Endodermal cell (in vitro differentiated cells): ENCODE measurements at regions not wholly inside any gene's neighbourhood (a gene's known extent, or its start where the extent isn't known, plus 50 kb on each side); places are given as distances from the start of the nearest gene placed in this dataset.

Experiments used
- DNase-seq: peaks from one replicate; pipeline ENCODE4 v3.0.0-alpha.2; 2017
- H3K27ac ChIP-seq: 2 replicates; pipeline ENCODE4 v1.5.1; 2013; ENCODE audit warnings: mild to moderate bottlenecking, low read depth, low read length, moderate library complexity
- H3K27me3 ChIP-seq: 2 replicates; pipeline ENCODE4 v1.6.1; 2013; ENCODE audit warnings: mild to moderate bottlenecking, low read length, moderate library complexity; ENCODE audit not compliant: insufficient read depth, control insufficient read depth, poor library complexity, severe bottlenecking
- H3K36me3 ChIP-seq: 2 replicates; pipeline ENCODE4 v1.7.0; 2013; ENCODE audit warnings: mild to moderate bottlenecking, low read length, moderate library complexity; ENCODE audit not compliant: control insufficient read depth, insufficient read depth
- H3K4me1 ChIP-seq: one replicate; pipeline ENCODE4 v1.7.0; 2013; ENCODE audit warnings: low read length; ENCODE audit not compliant: control insufficient read depth, insufficient read depth
- H3K4me3 ChIP-seq: 2 replicates; pipeline ENCODE4 v1.5.1; 2013; ENCODE audit warnings: mild to moderate bottlenecking, low read length, moderate library complexity
- H3K9ac ChIP-seq: 2 replicates; pipeline ENCODE4 v1.6.1; 2013; ENCODE audit warnings: mild to moderate bottlenecking, low read length, moderate library complexity; ENCODE audit not compliant: poor library complexity, severe bottlenecking; ENCODE audit errors: extremely low read depth
- H3K9me3 ChIP-seq: 2 replicates; pipeline ENCODE4 v1.6.1; 2013; ENCODE audit warnings: mild to moderate bottlenecking, low read length, moderate library complexity; ENCODE audit not compliant: control insufficient read depth
- H3K27ac Mint-ChIP-seq: 2 replicates; pipeline ENCODE4 v1.8.0; 2020; ENCODE audit warnings: mixed read lengths
- H3K27me3 Mint-ChIP-seq: 2 replicates; pipeline ENCODE4 v1.8.0; 2021; ENCODE audit warnings: mild to moderate bottlenecking, mixed read lengths; ENCODE audit not compliant: insufficient read depth
- H3K36me3 Mint-ChIP-seq: 2 replicates; pipeline ENCODE4 v1.8.0; 2020; ENCODE audit warnings: low read depth, mixed read lengths
- H3K4me1 Mint-ChIP-seq: 2 replicates; pipeline ENCODE4 v1.8.0; 2020; ENCODE audit warnings: mixed read lengths
- H3K4me3 Mint-ChIP-seq: 2 replicates; pipeline ENCODE4 v1.8.0; 2020; ENCODE audit warnings: mild to moderate bottlenecking, moderate library complexity, mixed read lengths
- H3K9me3 Mint-ChIP-seq: 2 replicates; pipeline ENCODE4 v1.8.0; 2020; ENCODE audit warnings: mild to moderate bottlenecking, mixed read lengths
- WGBS, 2 experiments: methylation state at CpG; one replicate each; pipeline versions ENCODE4 v1.1.5 to v1.1.7; 2013; ENCODE audit warnings: missing lambda C conversion rate in 2 of 2, mixed read lengths in 1 of 2; ENCODE audit not compliant: insufficient coverage in 1 of 2, insufficient read length in 1 of 2; 5-methylcytosine and 5-hydroxymethylcytosine counted together
- TF ChIP-seq, protein P1 (sequence below): fragments of 200-600 bp; sonication (generic); conservative IDR thresholded peaks from 2 replicates; pipeline ENCODE4 v1.5.0; 2021; ENCODE audit warnings: antibody characterized with exemption, mild to moderate bottlenecking

DNA sequence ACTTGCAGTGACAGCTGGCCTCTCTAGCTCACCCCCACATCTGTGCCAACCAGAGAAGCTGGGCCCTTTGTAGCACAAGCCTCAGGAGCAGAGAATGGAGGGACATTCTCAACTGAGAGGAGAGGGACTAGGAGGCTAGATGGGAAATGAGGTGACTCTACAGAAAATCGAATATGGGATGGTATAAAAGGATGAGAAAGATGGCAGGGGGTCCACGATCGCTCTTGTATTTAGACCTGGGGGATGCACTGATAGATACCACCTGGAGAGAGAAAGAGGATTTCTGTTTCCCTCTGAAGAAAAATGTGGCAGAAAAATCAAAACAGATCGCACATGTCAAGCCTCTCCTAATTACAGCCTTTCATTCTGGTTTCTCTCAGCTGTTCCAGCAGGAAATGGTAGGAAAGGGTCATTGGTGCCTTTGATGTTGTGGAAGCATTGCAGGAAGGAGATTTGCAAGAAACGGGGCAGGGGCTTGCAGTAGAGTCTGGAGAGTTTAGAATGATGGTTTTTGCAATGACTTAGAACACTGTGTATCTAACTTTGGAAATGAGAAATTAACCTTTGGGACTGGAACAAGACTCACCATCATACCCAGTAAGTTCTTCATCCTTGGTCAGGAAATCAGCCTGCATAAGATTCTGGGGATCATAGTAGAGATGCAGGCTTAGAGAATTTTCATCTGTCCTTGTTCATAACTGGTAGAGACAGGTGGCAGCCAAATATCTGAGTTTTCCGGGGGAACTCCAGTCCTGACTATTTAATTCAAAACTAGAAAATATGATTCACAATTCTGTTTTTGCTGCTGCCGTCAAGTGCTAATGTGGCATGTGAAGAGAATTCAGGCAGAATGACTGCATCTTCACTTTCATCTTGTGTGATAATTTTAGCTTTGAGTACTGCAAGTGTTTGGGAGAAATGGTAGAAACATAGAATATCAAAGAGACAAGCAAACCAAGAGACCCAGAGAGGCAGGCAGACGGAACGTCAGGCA is 98.8 kb downstream of the DAD1 start:
- Histone ChIP-seq H3K36me3 (no peaks in the 10 kb centered on the region), H3K9me3 (no peaks in the 10 kb centered on the region), H3K9ac (no peak overlapping the region), H3K27me3 (no peaks in the 10 kb centered on the region), H3K27ac (no peak overlapping the region), H3K4me1 (peaks cover 1% of the 10 kb centered on the region), H3K4me3 (no peak overlapping the region)
- H3K9me3 Mint-ChIP-seq, result no peaks in the 10 kb centered on the region
- H3K27ac Mint-ChIP-seq, result no peak overlapping the region
- no peak for DNase-seq
- H3K4me1 Mint-ChIP-seq, result peaks cover 64% of the 10 kb centered on the region
- 90 to 91% methylated on average over 8 to 9 of the region's 9 CpGs for WGBS, 2 experiments
- TF ChIP-seq, protein P1, sequence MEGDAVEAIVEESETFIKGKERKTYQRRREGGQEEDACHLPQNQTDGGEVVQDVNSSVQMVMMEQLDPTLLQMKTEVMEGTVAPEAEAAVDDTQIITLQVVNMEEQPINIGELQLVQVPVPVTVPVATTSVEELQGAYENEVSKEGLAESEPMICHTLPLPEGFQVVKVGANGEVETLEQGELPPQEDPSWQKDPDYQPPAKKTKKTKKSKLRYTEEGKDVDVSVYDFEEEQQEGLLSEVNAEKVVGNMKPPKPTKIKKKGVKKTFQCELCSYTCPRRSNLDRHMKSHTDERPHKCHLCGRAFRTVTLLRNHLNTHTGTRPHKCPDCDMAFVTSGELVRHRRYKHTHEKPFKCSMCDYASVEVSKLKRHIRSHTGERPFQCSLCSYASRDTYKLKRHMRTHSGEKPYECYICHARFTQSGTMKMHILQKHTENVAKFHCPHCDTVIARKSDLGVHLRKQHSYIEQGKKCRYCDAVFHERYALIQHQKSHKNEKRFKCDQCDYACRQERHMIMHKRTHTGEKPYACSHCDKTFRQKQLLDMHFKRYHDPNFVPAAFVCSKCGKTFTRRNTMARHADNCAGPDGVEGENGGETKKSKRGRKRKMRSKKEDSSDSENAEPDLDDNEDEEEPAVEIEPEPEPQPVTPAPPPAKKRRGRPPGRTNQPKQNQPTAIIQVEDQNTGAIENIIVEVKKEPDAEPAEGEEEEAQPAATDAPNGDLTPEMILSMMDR, result no peak
- no peak overlapping the region for H3K4me3 Mint-ChIP-seq
- H3K27me3 Mint-ChIP-seq, result no peaks in the 10 kb centered on the region
- no peaks in the 10 kb centered on the region for H3K36me3 Mint-ChIP-seq

DNA sequence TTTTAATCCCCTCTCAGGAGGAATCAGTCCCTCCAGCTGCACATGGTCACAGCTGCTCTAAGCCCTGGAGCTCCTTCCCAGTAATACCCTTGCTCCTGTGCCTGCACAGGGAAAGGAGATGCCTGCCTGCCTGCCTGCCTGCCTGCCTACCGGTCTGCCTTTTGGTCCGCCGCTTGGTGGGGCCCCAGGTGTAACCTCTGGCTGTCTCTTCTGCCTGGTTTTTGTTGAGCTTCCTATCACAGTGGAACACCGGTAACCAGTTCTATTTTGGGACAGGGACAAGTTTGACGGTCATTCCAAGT is 99.8 kb downstream of the DAD1 start:
- DNase-seq, result peak; percentile 57
- H3K9me3 Mint-ChIP-seq, result no peaks in the 10 kb centered on the region
- no peaks in the 10 kb centered on the region for H3K36me3 Mint-ChIP-seq
- H3K27ac ChIP-seq, result no peak overlapping the region
- WGBS, 2 experiments, result 83 to 90% methylated on average over 5 of the region's 5 CpGs
- H3K9me3 ChIP-seq, result no peaks in the 10 kb centered on the region
- H3K27ac Mint-ChIP-seq, result no peak overlapping the region
- H3K4me1 ChIP-seq, result peaks cover 7% of the 10 kb centered on the region
- no peaks in the 10 kb centered on the region for H3K36me3 ChIP-seq
- H3K4me3 ChIP-seq, result no peak overlapping the region
- TF ChIP-seq, protein P1, result no peak
- H3K4me1 Mint-ChIP-seq, result peaks cover 72% of the 10 kb centered on the region
- H3K4me3 Mint-ChIP-seq, result no peak overlapping the region
- H3K9ac ChIP-seq, result no peak overlapping the region
- H3K27me3 ChIP-seq, result no peaks in the 10 kb centered on the region
- H3K27me3 Mint-ChIP-seq, result no peaks in the 10 kb centered on the region

GRCh38 chr14:22488522-22489243 is 100.3 kb downstream of the DAD1 start:
- Histone ChIP-seq H3K9ac (no peak overlapping the region), H3K9me3 (no peaks in the 10 kb centered on the region), H3K36me3 (no peaks in the 10 kb centered on the region), H3K4me1 (peaks cover 7% of the 10 kb centered on the region), H3K4me3 (no peak overlapping the region), H3K27ac (no peak overlapping the region), H3K27me3 (no peaks in the 10 kb centered on the region)
- WGBS, 2 experiments, result 89 to 90% methylated on average over 7 to 9 of the region's 10 CpGs
- Mint-ChIP-seq H3K4me1 (peaks cover 77% of the 10 kb centered on the region), H3K9me3 (no peaks in the 10 kb centered on the region), H3K4me3 (no peak overlapping the region), H3K27me3 (no peaks in the 10 kb centered on the region), H3K36me3 (no peaks in the 10 kb centered on the region), H3K27ac (no peak overlapping the region)
- TF ChIP-seq, protein P1, result no peak
- no peak for DNase-seq
